Hematopoietic multipotent progenitor cell treated with erythropoietin and hydrocortisone succinate and interleukin-3 and kit ligand, for 8 days (in vitro differentiated cells): ENCODE measurements at regions not wholly inside any gene's neighbourhood (a gene's known extent, or its start where the extent isn't known, plus 50 kb on each side); places are given as distances from the start of the nearest gene placed in this dataset.
A peak's percentile ranks its signal among the peaks of the same experiment; 100 is the strongest.
"Not testable (repeated sequence)": the region's sequence is repeated elsewhere in the genome, so short reads cannot be mapped to it uniquely, and the experiment has no call there.

Experiments
- DNase-seq: peaks from one replicate; pipeline ENCODE4 v3.0.0-alpha.2; 2015

DNA sequence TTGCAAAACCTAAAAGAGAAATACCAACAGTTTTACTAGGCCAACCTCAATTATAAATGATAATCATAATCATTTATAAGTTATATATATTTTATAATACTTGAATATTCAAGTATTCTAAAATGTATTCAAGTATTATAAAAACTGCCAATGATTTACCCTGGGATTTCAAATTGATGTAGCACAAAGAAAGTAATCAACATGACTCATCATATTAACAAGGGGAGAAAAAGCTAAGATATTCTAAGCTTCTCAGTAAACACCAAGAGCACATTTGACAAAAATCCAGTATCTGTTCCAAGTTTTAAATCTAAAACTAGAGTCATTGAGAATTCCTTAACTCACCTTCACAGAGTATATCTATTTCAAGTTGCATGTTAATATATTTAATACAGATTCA lies 56.1 kb downstream of the CAPZA3 start:
- DNase-seq = no peak

DNA sequence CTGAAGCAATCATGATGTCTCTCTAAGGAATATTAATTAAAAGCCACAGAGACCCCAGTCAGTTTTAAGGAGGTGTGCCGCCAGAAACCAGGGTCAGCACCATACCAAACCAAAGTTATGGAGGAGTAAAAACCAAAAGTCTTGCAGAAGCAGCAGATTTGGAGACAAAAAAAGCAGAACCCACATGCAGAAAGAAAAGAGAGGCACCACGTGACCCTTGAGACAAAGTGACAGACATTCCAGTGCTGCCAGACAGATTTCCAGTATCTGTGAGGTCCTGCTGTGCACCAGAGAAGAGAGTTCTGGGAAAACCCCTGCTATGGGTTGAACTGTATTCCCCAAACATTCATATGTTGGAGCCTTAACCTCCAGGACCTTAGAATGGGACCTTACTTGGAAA lies 59.7 kb downstream of the CAPZA3 start:
- no peak for DNase-seq

DNA sequence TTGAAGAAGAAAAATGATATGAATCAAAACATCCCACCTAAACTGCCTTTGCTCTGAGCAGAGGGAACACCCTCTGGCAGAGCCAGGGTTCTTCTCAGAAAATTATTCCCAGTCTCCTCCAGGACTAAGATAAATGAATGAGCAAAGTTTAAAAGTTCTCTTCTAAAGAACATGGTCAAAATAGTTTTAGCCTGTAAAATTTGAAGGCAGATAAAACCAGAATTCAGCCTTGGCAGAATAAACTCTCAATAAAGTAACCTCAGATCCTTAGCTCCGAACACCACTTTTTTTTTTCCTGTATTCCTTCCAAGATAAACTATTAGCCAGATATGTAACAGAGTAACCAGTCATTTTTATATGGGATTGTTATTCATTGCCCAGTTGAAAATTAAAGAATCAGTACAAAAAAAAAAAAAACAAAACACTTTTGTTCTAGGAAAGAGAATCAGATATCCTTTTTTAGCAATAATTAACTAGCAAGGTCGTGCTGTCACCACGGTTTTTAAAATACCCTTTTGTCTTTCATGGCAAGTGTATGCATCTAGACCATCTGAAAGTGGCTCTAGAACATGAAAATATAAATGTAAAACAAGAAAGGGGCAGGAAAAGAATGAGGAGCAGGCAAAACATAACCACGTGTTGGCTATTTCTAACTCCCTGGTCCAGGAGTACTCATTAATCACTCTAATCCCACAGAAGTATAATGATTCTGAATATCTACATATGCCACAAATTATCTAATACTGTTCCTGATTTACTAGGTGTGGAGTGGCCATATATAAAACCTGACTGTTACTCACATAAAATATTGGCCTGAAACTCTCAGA lies 60.8 kb downstream of the CAPZA3 start:
- no peak for DNase-seq

DNA sequence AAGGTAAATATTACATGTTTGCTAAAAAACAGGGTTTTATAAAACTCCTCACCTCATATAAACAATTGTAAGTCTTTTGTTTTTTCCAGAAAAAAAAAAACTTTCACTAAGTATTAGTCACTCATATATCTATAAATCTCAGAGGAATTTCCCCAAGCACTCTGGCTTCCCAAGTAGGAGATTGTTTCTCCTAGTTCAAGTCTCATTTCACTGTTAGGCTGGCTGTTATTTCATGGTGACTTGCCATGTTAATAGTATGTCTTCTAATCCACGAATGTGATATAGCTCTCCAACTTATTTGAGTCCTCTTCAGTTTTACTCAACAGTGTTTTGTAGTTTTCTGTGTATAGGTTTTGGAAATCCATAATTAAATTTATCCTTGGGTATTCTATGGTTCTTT lies 61.6 kb downstream of the CAPZA3 start:
- DNase-seq = no peak

DNA sequence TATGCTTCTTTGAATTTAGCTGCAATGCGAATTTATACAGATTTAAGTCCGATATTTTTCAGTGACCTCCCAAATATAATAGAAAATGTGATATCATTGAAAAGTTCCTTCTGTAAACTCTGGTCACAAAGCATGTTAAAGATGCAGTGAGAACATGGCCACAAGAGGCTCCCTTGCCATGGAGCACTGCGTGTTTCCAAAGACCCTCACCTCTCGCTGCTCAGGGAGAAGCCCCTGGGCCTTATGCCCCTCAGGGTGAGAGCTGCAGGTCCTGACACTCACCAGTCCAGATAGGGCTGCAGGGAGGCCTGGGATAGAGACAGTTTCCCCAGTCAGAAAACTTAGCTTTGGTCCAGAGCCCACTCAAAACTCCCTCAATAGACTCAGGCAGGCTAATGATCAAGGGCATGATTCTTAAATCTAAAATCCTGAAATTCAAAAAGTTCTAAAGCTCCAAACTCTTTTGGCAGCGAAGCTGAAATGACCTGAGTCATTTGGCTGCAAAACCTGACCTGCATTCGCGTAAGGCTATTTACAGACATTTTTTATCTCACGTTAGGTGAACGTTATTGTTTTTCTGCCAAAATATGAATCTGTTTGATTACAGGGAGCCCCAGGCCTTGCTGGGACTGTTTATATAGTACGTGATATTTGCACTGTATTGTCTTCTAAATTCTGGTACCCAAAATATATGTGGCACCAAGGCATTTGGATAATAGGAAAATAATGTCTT lies 67.8 kb downstream of the CAPZA3 start:
- DNase-seq = no peak

DNA sequence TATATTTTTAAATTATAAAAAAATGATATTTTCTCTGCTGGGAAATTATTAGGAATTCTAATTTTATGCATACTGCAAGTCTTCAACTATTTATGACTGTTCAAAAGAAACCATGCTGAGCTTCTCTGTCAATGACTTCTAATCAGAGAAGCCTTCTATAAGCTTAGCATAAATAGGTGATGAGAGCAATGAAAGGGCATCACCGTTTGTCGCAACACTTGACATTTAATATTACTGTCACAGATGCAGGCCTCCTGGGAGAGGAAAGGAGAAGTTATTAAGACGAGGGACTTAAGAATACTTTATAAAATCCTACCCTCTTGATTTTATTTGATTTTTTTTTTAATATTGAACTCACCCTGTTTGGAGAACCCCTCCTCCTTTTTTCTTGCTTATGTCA lies 69.8 kb downstream of the CAPZA3 start:
- no peak for DNase-seq

DNA sequence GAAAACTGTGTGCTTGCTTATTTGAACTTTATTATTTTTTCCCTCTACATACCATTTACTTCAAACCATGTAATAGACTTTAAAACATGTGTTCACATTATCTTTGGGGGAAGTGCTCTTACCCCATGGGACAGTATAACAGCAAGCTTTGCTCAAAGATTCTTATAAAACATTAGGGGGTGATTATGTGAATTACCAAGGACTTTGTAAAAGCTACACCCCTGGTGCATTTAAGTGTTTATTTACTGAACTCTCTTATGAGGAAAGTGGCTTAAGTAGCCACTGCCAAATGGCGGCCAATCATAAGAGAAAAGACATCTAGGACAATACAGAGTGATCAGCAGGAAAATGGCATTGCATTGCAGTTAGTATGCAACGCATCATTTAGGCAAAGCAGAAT lies 70.3 kb downstream of the CAPZA3 start:
- no peak for DNase-seq

DNA sequence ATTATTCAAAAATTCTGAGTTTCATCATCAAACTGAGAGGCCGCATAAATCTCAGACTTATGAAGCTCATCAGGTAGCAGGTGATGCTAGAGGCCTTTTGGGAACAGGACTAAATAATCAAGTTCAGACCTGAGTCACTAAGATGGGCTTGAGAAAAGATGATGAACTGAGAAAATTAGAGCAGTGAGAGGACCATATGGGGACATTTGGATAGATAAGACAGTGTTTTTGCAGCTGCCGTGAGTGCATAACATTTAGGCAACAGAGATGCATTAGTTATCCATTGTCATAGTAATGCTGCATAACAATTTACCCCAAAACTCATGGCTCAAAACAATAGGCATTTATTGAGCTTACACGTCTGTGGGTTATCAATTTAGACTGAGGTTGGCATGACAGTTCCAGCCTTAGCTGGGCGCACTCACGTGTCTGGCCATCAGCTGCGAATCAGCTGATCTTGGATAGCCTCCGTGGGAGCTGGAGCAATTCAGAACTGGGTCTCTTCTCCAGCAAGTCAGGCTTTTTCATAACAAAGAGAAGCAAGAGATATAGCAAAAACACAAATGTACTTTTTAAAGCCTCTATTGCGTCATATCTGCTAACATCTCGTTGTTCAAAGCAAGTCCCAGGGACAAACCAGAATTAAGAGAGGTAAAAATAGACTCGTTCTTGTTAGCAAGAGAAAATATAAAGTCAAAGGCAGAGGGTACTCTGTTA lies 72.8 kb downstream of the CAPZA3 start:
- DNase-seq = no peak

DNA sequence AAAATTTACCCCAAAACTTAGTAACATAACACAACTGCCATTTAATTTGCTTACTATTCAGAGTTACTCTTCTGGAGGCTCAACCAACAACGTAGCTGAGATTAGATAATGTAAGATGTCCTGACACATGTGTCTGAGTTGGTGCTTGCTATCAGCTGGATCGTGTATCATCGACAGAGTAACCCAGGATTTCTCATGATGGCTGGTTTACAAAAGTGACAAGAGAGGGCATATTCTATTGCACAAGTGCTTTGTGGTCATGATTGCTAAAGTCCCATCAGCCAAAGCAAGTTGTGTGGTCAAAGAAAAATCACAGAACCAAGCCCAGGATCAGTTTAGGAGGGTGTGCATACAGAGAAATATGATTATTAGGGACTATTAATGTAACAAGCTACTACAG lies 73.4 kb downstream of the CAPZA3 start:
- peak; percentile 11 for DNase-seq

DNA sequence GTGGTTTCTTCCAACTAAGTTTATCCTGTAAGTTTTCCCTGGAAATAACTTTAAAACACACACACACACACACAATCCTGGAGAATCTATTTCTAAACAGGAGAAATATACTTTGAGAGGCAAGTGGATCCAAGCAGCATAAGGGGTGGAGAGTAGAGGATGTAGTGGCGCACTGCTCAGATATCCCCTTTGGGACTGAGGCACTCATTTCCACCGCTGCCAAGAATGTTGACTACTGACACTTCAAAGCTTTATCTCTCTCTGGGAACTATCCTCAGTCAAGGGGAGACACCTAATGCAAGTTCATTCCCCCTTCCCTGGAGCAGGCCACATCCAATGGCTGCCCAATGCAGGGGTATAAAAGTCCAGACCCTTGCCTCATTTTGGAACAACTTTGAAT lies 75.8 kb downstream of the CAPZA3 start:
- no peak for DNase-seq

DNA sequence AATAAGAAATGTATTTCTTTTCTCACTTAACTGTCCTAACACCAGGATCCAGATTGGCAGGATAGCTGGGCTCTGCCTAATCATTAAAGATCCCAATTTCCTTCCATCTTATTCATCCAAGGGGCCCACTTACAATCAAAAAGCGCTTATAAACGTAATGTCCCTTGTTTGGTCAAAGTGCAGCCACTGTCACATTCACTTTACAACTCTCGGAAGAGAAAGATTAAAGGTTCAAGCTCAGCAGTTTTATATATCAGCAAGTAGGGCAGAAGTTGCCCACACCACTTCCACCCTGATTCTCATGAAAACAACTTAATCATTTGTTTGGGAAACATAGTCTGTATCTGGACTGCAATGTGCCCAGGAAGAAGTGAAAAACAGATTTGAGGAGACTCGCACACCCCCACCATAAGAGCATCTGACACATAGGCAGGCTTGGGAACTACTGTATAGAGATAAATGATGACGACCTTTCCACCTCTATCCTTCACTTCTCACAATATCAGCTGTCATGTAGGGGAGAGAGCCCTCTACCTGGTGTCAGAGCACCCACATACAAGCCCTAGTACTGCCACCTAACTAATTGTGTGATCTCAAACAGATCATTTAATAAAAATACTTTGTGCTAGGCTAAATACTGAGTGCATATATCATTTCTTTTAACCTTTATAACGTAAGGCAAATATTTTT lies 80.8 kb downstream of the CAPZA3 start:
- DNase-seq = no peak

DNA sequence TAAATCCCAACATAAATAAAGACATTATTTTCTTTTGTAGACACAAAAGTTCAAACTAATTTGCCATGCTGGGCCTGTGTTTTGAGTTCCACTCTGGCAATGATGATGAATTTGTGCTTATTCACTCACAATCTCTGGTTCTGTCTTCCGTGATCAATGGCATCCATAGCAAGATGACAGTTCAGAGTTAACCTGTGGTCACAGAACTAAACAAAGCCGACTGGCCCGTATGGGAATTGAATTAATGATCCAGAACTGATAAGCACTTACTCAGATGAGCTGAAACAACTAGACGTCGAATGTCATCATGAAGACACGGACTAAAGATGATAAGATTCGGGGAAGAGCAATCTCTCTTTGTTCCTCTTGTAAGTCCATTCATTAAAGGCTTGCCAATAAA lies 81.6 kb downstream of the CAPZA3 start:
- no peak for DNase-seq

DNA sequence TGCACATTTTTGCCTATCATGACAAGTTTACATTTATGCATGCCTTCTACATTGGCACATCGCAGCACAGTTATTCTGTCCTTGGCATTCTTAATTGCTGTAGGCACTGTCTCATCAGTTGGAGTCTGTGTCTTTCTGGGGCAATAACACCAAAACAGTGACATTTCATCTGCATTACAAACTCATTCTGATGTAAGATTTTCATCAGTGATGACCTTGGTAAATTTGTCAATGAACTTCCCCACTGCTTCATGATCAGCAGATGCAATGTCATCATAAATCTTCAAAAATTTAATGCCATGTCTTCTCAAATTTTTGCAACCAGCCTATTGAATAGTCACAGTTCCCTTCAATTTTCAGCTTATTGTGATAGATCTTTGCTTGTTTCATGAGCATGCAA lies 85.5 kb downstream of the CAPZA3 start:
- no peak for DNase-seq

DNA sequence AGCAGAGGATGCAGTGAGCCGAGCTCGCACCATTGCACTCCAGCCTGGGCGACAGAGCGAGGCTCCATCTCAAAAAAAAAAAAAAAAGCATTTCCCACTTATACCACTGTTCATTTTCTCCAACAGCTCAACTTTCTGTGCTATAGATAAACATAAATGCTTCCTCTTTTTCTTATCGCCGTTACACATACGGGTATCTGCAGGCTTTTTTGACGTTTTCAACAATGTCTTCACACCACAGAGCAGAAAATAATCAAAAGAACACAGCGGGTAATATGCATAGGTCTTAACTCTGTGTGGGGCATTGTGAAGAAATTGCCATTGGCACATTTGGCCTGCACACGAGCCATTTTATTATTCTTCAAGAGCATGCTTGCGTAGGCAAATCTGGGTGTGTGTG lies 86.4 kb downstream of the CAPZA3 start:
- DNase-seq = peak; percentile 93

DNA sequence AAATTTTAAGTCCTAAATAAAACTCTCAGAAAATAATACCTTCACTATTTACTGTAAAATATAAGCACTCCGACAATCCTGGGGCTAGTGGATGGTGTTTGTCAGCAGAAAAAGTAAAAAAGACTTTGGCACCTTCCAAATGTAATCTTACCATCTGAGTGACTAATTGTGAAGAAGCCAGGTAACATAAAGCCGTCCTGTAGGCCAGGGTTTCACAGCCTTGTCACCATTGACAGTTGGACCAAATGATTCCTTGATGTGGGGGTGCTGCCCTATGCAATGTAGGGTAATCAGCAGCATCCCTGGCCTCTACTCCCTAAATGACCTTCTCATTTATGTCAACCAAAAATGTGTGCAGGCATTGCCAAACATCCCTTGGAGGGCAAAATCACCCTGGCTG lies 87.2 kb downstream of the CAPZA3 start:
- no peak for DNase-seq

DNA sequence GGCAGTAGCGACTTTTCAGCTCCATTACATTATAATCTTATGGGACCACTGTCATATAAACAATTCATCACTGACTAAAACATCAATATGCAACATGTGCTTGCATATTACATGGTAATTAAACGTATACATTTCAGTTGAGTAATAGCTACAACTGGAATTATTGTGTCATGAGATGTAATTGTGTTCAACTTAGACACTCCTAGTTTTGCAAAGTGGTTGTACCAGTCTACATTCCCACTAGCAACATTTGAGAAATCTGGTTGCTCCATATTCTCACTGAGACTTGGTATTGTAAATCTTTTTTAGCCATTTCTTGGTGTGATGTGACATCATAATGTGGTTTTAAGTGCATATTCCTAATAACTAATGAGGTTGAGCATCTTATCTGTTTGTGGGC lies 90.0 kb downstream of the CAPZA3 start:
- no peak for DNase-seq

DNA sequence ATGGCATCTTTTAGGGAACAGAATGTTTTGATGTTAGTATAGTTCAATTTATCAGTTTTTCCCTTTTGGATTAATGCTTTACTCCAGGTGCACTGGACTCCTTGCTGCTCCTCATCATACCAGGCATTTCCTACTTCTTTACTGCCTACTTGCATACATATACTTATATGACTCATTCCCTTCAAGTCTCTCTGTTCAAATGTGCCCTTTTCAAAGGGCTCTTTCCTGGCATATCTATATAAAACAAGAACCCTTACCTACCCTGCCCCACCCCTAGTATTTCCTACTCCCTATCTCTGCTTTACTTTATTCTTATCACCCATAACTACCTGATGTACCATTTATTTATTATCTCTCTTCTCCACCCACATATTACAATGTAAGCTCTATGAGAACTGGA lies 90.6 kb downstream of the CAPZA3 start:
- no peak for DNase-seq

DNA sequence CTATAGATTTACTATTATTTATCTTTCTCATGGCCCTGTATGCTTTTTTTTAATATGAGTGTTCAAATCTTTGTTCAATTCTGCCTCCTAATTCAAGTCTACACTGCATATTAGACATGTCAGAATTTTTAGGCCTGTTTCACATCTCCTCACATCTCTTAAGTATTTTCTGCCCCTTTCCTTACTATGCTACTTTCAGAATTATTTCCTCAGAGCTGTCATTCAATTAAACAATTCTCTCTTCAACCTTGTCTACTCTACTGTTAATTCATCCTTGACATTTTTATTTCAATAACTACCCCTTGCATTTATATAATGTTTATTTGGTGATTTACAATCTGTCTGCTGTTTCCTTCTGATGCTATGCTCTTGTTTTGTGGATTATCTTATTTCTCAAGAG lies 91.1 kb downstream of the CAPZA3 start:
- DNase-seq = no peak

DNA sequence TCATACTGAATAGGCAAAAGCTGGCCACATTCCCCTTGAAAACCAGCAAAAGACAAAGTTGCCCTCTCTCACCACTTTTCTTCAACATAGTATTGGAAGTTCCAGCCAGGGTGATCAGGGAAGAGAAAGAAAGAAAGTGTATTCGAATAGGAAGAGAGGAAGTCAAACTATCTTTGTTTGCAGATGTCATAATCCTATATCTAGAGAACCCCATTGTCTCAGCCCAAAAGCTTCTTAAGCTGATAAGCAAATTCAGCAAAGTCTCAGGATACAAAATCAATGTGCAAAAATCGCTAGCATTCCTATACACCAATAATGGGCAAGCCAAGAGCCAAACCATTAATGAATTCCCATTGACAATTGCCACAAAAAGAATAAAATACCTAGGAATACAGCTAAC lies 95.0 kb downstream of the CAPZA3 start:
- DNase-seq = not testable (repeated sequence)

DNA sequence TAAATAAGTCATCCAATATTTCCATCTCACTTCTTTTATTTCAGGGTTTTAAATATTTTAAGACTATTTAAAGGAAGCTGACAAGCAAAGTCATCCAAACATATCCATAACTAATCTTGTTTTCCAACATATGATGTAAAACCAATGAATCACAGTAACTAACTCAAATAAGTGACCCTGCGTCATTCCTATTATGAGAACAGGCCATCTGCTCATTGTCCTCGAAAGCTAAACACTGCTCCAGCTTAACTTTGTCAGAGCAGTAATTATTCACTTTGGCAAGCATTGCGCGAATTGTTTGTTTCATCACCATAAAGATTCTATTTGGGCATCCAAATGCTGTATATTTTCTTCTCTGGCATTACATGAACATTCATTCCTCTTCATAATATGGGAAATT lies 99.1 kb downstream of the CAPZA3 start:
- DNase-seq = no peak

DNA sequence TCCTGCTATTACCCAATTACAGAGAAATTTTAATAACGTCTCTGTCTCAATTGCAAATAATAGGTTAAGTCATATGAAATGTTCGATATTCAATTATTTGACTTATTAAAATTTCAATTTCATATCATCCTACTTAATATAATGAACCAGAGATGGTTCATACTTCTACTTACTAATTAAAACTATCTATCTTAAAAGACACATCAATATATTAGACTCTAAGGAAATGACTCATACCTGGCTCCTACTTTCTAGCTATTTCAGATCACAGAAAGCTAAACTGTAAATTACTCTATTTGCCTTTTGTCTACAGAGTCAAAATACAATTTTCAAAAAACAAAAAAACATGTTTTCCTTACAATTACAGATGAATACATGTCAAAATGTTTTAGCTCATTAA lies 99.6 kb downstream of the CAPZA3 start:
- DNase-seq = no peak

DNA sequence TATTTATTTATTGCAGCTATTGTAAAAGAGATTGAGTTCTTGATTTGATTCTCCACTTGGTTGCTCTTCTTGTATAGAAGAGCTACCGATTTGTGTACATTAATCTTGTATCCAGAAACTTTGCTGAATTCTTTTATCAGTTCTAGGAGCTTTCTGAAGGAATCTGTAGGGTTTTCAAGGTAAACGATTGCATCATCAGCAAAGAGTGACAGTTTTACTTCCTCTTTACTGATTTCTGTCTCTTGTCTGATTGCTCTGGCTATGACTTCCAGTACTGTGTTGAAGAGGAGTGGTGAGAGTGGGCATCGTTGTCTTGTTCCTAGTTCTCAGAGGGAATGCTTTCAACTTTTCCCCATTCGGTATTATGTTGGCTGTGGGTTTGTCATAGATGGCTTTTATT lies 103.1 kb downstream of the CAPZA3 start:
- DNase-seq = not testable (repeated sequence)

DNA sequence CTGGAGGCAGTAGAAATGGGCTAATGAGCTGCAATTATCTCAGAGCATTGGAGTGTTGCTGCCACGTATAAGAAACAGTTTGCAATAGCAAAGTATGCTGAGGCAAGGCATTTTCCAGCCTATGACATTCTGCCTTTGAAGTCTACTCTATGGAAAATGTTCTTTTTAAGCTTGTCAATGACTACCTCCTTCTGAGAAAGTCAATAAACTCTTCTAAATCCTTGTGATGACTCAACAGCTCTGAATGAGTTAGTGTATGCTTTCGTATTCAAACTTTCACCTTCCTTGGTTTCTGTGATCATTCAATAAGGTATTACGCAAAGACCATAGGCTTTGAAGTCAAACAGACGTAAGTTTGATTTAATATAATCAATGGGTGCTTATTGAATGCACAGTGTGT lies 111.2 kb downstream of the CAPZA3 start:
- no peak for DNase-seq
